ENCODE measurements at regions not wholly inside any gene's neighbourhood (a gene's known extent, or its start where the extent isn't known, plus 50 kb on each side); places are given as distances from the start of the nearest gene placed in this dataset.

- TF ChIP-seq CTCF (IDR thresholded peaks at IDR 0.05) = no peak
- TF ChIP-seq POLR2AphosphoS5 (IDR thresholded peaks at IDR 0.05) = no peak
- TF ChIP-seq POLR2A (IDR thresholded peaks at IDR 0.05) = no peak
These were observed 584.0 kb upstream of the GHITM start for GRCh38 chr10:83555264-83555663.
